Common myeloid progenitor, CD34-positive (primary cell): ENCODE measurements at regions not wholly inside any gene's neighbourhood (a gene's known extent, or its start where the extent isn't known, plus 50 kb on each side); places are given as distances from the start of the nearest gene placed in this dataset.

Source experiments
- CTCF ChIA-PET: fragments of 350-600 bp; sonication (Branson Sonifier 250); formaldehyde crosslinking; loops from one replicate; lab custom pipeline; 2021; ENCODE audit warnings: antibody characterized with exemption; lab: Charles Lee
- POLR2A ChIA-PET: fragments of 350-600 bp; sonication (Branson Sonifier 250); formaldehyde crosslinking; loops from one replicate; lab custom pipeline; 2021; ENCODE audit warnings: antibody characterized with exemption; lab: Charles Lee
- DNase-seq, 3 donors: peaks; one replicate each; pipeline versions ENCODE4 v3.0.0 to v3.0.0-alpha.2; 2013
- H3K27ac ChIP-seq, 2 experiments: 1 replicate in 1 of 2; 2 replicates in 1 of 2; pipeline ENCODE4 v1.7.0; 2013; ENCODE audit warnings: inconsistent platforms in 2 of 2, low read length in 2 of 2, mild to moderate bottlenecking in 2 of 2, low read depth in 1 of 2, moderate library complexity in 1 of 2; ENCODE audit not compliant: severe bottlenecking in 2 of 2, insufficient read depth in 1 of 2, poor library complexity in 1 of 2
- H3K27me3 ChIP-seq, 5 experiments: replicated peaks in 2 of 5; 1 replicate in 3 of 5; 2 replicates in 2 of 5; pipeline versions ENCODE4 v1.6.1 to v1.7.0; 2013; ENCODE audit warnings: low read length in 4 of 5, mild to moderate bottlenecking in 2 of 5, moderate library complexity in 2 of 5, inconsistent platforms in 1 of 5; ENCODE audit not compliant: insufficient read depth in 5 of 5, control insufficient read depth in 4 of 5
- H3K36me3 ChIP-seq, 4 experiments: 1 replicate in 2 of 4; 2 replicates in 2 of 4; pipeline versions ENCODE4 v1.6.1 to v1.7.0; 2013; ENCODE audit warnings: low read length in 3 of 4, control low read depth in 1 of 4, mild to moderate bottlenecking in 1 of 4; ENCODE audit not compliant: control insufficient read depth in 4 of 4, insufficient read depth in 4 of 4
- H3K4me1 ChIP-seq, 4 experiments: 1 replicate in 3 of 4; 2 replicates in 1 of 4; pipeline versions ENCODE4 v1.6.1 to v1.7.1; 2013; ENCODE audit warnings: low read length in 3 of 4, mild to moderate bottlenecking in 3 of 4, control low read depth in 1 of 4, inconsistent platforms in 1 of 4, moderate library complexity in 1 of 4; ENCODE audit not compliant: control insufficient read depth in 4 of 4, insufficient read depth in 4 of 4; ENCODE audit errors: control extremely low read depth in 1 of 4
- H3K4me3 ChIP-seq, 7 experiments: 1 replicate in 4 of 7; 2 replicates in 3 of 7; pipeline versions ENCODE4 v1.5.1 to v1.7.0; 2013; ENCODE audit warnings: mild to moderate bottlenecking in 7 of 7, low read length in 6 of 7, moderate library complexity in 6 of 7, inconsistent platforms in 2 of 7, low read depth in 2 of 7, control low read depth in 1 of 7; ENCODE audit not compliant: insufficient read depth in 4 of 7, control insufficient read depth in 1 of 7; ENCODE audit errors: extremely low read depth in 1 of 7
- H3K9me3 ChIP-seq, 5 experiments: 1 replicate in 4 of 5; 2 replicates in 1 of 5; pipeline versions ENCODE4 v1.6.1 to v1.7.1; 2013; ENCODE audit warnings: low read length in 4 of 5, mild to moderate bottlenecking in 2 of 5, inconsistent platforms in 1 of 5, low read depth in 1 of 5, moderate library complexity in 1 of 5; ENCODE audit not compliant: control insufficient read depth in 4 of 5, insufficient read depth in 2 of 5; ENCODE audit errors: control extremely low read depth in 1 of 5
- WGBS: methylation state at CpG from one replicate; pipeline ENCODE4 v1.1.5; 2013; ENCODE audit not compliant: insufficient coverage; 5-methylcytosine and 5-hydroxymethylcytosine counted together

- no peak overlapping the region for H3K27ac ChIP-seq
These were observed 87.0 kb upstream of the CXCR4 start for GRCh38 chr2:136204971-136205370.

GRCh38 chr2:136195226-136195625 lies 77.3 kb upstream of the CXCR4 start:
- Histone ChIP-seq H3K9me3 (peaks cover 0 to 3% (median 0%) of the 10 kb centered on the region in 5 experiments), H3K27me3 (no peaks in the 10 kb centered on the region), H3K4me3 (no peak overlapping the region), H3K4me1 (peaks cover 0 to 6% (median 4%) of the 10 kb centered on the region in 4 experiments), H3K27ac (no peak overlapping the region), H3K36me3 (no peaks in the 10 kb centered on the region)
- CTCF ChIA-PET, result interaction anchor here (1.0 to 1.4 kb wide), 6 partner anchors 10 to 74 kb away, joined by 3 to 4 read pairs (median 3); no protein-coding TSS in a partner anchor
- DNase-seq, result no peak
- POLR2A ChIA-PET, result no interaction called here
- 100% methylated on average over 1 of the region's 1 CpG for WGBS

More at GRCh38 chr2:136204971-136205370, 87.0 kb upstream of the CXCR4 start:
- no CpG with 5 or more reads among the region's 1 CpG for WGBS
- Histone ChIP-seq H3K4me3 (no peak overlapping the region), H3K4me1 (peaks cover 12 to 36% (median 22%) of the 10 kb centered on the region in 4 experiments), H3K36me3 (no peaks in the 10 kb centered on the region), H3K9me3 (peaks cover 0 to 13% (median 4%) of the 10 kb centered on the region in 5 experiments), H3K27me3 (no peaks in the 10 kb centered on the region)
- ChIA-PET POLR2A (no interaction called here), CTCF (interaction anchor here (1.2 kb wide), 1 partner anchor 171 kb away, joined by 3 read pairs; no protein-coding TSS in a partner anchor)
- DNase-seq, result no peak

- Histone ChIP-seq H3K9me3 (no peaks in the 10 kb centered on the region), H3K27me3 (no peaks in the 10 kb centered on the region), H3K27ac (no peak overlapping the region), H3K36me3 (no peaks in the 10 kb centered on the region), H3K4me3 (no peak overlapping the region), H3K4me1 (peaks cover 0 to 6% (median 4%) of the 10 kb centered on the region in 4 experiments)
- no peak for DNase-seq
- WGBS, result 88% methylated on average over 3 of the region's 4 CpGs
- CTCF ChIA-PET, result interaction anchor here (1.0 to 1.5 kb wide), 3 partner anchors 14 to 35 kb away, joined by 3 to 6 read pairs (median 3); no protein-coding TSS in a partner anchor
- POLR2A ChIA-PET, result no interaction called here
These were observed 73.1 kb upstream of the CXCR4 start for GRCh38 chr2:136191041-136191440.

GRCh38 chr2:136189221-136189782 lies 71.4 kb upstream of the CXCR4 start:
- ChIA-PET CTCF (interaction anchor here (0.8 to 1.8 kb wide), 3 partner anchors 10 to 41 kb away, joined by 3 to 8 read pairs (median 3); no protein-coding TSS in a partner anchor), POLR2A (no interaction called here)
- no peaks in the 10 kb centered on the region for H3K36me3 ChIP-seq
- no peaks in the 10 kb centered on the region for H3K27me3 ChIP-seq
- no peak for DNase-seq
- H3K4me3 ChIP-seq, result no peak overlapping the region
- no peak overlapping the region for H3K27ac ChIP-seq
- 100% methylated on average over 3 of the region's 5 CpGs for WGBS
- H3K4me1 ChIP-seq, result peaks cover 0 to 6% (median 4%) of the 10 kb centered on the region in 4 experiments
- no peaks in the 10 kb centered on the region for H3K9me3 ChIP-seq

- H3K4me3 ChIP-seq, result no peak overlapping the region
- DNase-seq, result no peak
- no peaks in the 10 kb centered on the region for H3K9me3 ChIP-seq
- peaks cover 0 to 7% (median 4%) of the 10 kb centered on the region in 4 experiments for H3K4me1 ChIP-seq
- ChIA-PET POLR2A (no interaction called here), CTCF (interaction anchor here (1.8 to 2.0 kb wide), 2 partner anchors 9 kb away, joined by 7 to 8 read pairs; no protein-coding TSS in a partner anchor)
- no peaks in the 10 kb centered on the region for H3K27me3 ChIP-seq
- WGBS, result 94% methylated on average over 3 of the region's 3 CpGs
- H3K27ac ChIP-seq, result no peak overlapping the region
- no peaks in the 10 kb centered on the region for H3K36me3 ChIP-seq
These were observed 70.1 kb upstream of the CXCR4 start for GRCh38 chr2:136188086-136188485.

- Histone ChIP-seq H3K9me3 (peaks cover 0 to 3% (median 2%) of the 10 kb centered on the region in 5 experiments), H3K4me3 (no peak overlapping the region), H3K27me3 (no peaks in the 10 kb centered on the region), H3K27ac (no peak overlapping the region), H3K4me1 (peaks cover 0 to 4% (median 0%) of the 10 kb centered on the region in 4 experiments), H3K36me3 (no peaks in the 10 kb centered on the region)
- CTCF ChIA-PET, result interaction anchor here (1.0 to 1.4 kb wide), 2 partner anchors 9 to 13 kb away, joined by 4 read pairs; no protein-coding TSS in a partner anchor
- 100% methylated on average over 2 of the region's 4 CpGs for WGBS
- no peak for DNase-seq
- POLR2A ChIA-PET, result no interaction called here
These were observed 68.2 kb upstream of the CXCR4 start for GRCh38 chr2:136185981-136186776.
